ENCODE measurements at regions not wholly inside any gene's neighbourhood (a gene's known extent, or its start where the extent isn't known, plus 50 kb on each side); places are given as distances from the start of the nearest gene placed in this dataset.

DNA sequence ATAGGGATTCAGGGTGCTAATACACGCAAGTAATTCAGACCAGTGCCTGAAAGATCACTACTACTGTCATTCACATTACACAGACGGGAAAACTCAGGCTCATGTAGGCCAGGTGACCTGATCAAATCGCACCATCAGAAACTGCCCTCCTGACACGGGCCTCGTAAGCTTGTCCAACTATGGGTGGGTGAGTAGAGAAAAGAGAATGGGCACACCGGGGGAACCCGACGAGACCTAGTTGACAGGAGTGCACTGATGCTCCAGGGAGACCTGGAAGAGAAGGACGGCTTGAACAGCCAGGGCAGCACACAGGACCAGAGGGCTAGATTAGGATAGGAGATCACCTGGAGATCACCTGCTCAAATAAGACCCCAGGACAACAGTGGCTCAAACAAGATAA lies 166.9 kb upstream of the DIO3 start:
- POLR2A ChIA-PET, result no interaction called here
- Mint-ChIP-seq H3K4me3 (ENCODE audit: unreplicated experiment) (no peak overlapping the region), H3K9me3 (ENCODE audit: unreplicated experiment) (peaks cover 7% of the 10 kb centered on the region), H3K36me3 (ENCODE audit: insufficient read depth, unreplicated experiment) (no peaks in the 10 kb centered on the region), H3K4me1 (ENCODE audit: insufficient read depth, unreplicated experiment) (peaks cover 7% of the 10 kb centered on the region), H3K27ac (ENCODE audit: low read depth, unreplicated experiment) (no peak overlapping the region), H3K27me3 (ENCODE audit: insufficient read depth, unreplicated experiment) (peaks cover 24% of the 10 kb centered on the region)
- TF ChIP-seq, protein P1, sequence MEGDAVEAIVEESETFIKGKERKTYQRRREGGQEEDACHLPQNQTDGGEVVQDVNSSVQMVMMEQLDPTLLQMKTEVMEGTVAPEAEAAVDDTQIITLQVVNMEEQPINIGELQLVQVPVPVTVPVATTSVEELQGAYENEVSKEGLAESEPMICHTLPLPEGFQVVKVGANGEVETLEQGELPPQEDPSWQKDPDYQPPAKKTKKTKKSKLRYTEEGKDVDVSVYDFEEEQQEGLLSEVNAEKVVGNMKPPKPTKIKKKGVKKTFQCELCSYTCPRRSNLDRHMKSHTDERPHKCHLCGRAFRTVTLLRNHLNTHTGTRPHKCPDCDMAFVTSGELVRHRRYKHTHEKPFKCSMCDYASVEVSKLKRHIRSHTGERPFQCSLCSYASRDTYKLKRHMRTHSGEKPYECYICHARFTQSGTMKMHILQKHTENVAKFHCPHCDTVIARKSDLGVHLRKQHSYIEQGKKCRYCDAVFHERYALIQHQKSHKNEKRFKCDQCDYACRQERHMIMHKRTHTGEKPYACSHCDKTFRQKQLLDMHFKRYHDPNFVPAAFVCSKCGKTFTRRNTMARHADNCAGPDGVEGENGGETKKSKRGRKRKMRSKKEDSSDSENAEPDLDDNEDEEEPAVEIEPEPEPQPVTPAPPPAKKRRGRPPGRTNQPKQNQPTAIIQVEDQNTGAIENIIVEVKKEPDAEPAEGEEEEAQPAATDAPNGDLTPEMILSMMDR (IDR thresholded peaks at IDR 0.05; ENCODE audit: unreplicated experiment), result no peak
- no peak for DNase-seq (ENCODE audit: unreplicated experiment)
- CTCF ChIA-PET, result no interaction called here
- BruUV-seq (replicated peaks), result no TSS peak
- intact Hi-C loops (cut with micrococcal nuclease), result no loop called here

- ChIA-PET POLR2A (no interaction called here), CTCF (no interaction called here)
- TF ChIP-seq, protein P1 (IDR thresholded peaks at IDR 0.05; ENCODE audit: unreplicated experiment), result no peak
- H3K9me3 Mint-ChIP-seq (ENCODE audit: unreplicated experiment), result peaks cover 7% of the 10 kb centered on the region
- intact Hi-C loops (cut with micrococcal nuclease), result no loop called here
- H3K36me3 Mint-ChIP-seq (ENCODE audit: insufficient read depth, unreplicated experiment), result no peaks in the 10 kb centered on the region
- no peak overlapping the region for H3K27ac Mint-ChIP-seq (ENCODE audit: low read depth, unreplicated experiment)
- no peak for DNase-seq (ENCODE audit: unreplicated experiment)
- no TSS peak for BruUV-seq (replicated peaks)
- H3K4me1 Mint-ChIP-seq (ENCODE audit: insufficient read depth, unreplicated experiment), result peaks cover 15% of the 10 kb centered on the region
- no peak overlapping the region for H3K4me3 Mint-ChIP-seq (ENCODE audit: unreplicated experiment)
- peaks cover 24% of the 10 kb centered on the region for H3K27me3 Mint-ChIP-seq (ENCODE audit: insufficient read depth, unreplicated experiment)
These were observed 165.5 kb upstream of the DIO3 start for GRCh38 chr14:101395779-101396178.

- intact Hi-C loops (cut with micrococcal nuclease), result no loop called here
- TF ChIP-seq, protein P1 (IDR thresholded peaks at IDR 0.05; ENCODE audit: unreplicated experiment), result no peak
- H3K4me1 Mint-ChIP-seq (ENCODE audit: insufficient read depth, unreplicated experiment), result peaks cover 19% of the 10 kb centered on the region
- no TSS peak for BruUV-seq (replicated peaks)
- no peak overlapping the region for H3K27ac Mint-ChIP-seq (ENCODE audit: low read depth, unreplicated experiment)
- peaks cover 7% of the 10 kb centered on the region for H3K9me3 Mint-ChIP-seq (ENCODE audit: unreplicated experiment)
- POLR2A ChIA-PET, result no interaction called here
- no peak for DNase-seq (ENCODE audit: unreplicated experiment)
- CTCF ChIA-PET, result no interaction called here
- H3K27me3 Mint-ChIP-seq (ENCODE audit: insufficient read depth, unreplicated experiment), result peaks cover 20% of the 10 kb centered on the region
- H3K4me3 Mint-ChIP-seq (ENCODE audit: unreplicated experiment), result no peak overlapping the region
- H3K36me3 Mint-ChIP-seq (ENCODE audit: insufficient read depth, unreplicated experiment), result no peaks in the 10 kb centered on the region
These were observed 164.1 kb upstream of the DIO3 start for GRCh38 chr14:101397206-101397605.

DNA sequence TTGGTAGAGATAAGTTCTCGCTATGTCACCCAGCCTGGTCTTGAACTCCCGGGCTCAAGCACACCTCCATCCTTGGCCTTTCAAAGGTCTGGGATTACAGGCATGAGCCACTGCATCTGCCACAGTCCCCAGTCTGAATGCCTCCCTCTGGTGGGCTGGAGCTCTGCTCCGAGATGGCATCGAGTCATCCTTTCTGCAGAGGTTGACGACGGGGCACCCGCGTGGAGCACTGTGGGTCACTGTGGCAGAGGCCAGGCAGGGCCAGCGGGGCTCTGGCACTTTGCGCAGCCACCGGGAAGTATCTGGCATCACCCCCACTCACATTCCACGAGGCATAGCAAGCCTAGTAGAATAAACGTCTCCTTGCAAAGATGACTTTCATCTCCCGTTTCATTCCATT lies 163.3 kb upstream of the DIO3 start:
- Mint-ChIP-seq H3K4me1 (ENCODE audit: insufficient read depth, unreplicated experiment) (peaks cover 19% of the 10 kb centered on the region), H3K27me3 (ENCODE audit: insufficient read depth, unreplicated experiment) (peaks cover 17% of the 10 kb centered on the region), H3K36me3 (ENCODE audit: insufficient read depth, unreplicated experiment) (no peaks in the 10 kb centered on the region), H3K9me3 (ENCODE audit: unreplicated experiment) (peaks cover 7% of the 10 kb centered on the region), H3K4me3 (ENCODE audit: unreplicated experiment) (no peak overlapping the region), H3K27ac (ENCODE audit: low read depth, unreplicated experiment) (no peak overlapping the region)
- TF ChIP-seq, protein P1 (IDR thresholded peaks at IDR 0.05; ENCODE audit: unreplicated experiment), result no peak
- intact Hi-C loops (cut with micrococcal nuclease), result no loop called here
- ChIA-PET POLR2A (no interaction called here), CTCF (no interaction called here)
- no TSS peak for BruUV-seq (replicated peaks)
- no peak for DNase-seq (ENCODE audit: unreplicated experiment)
